NCI-H2171 (cell line): ENCODE measurements at regions not wholly inside any gene's neighbourhood (a gene's known extent, or its start where the extent isn't known, plus 50 kb on each side); places are given as distances from the start of the nearest gene placed in this dataset.
"Not testable (repeated sequence)": the region's sequence is repeated elsewhere in the genome, so short reads cannot be mapped to it uniquely, and the experiment has no call there.

ENCODE experiments used
- DNase-seq: peaks from one replicate; lab custom pipeline; 2025; lab: John Stamatoyannopoulos, UW

DNA sequence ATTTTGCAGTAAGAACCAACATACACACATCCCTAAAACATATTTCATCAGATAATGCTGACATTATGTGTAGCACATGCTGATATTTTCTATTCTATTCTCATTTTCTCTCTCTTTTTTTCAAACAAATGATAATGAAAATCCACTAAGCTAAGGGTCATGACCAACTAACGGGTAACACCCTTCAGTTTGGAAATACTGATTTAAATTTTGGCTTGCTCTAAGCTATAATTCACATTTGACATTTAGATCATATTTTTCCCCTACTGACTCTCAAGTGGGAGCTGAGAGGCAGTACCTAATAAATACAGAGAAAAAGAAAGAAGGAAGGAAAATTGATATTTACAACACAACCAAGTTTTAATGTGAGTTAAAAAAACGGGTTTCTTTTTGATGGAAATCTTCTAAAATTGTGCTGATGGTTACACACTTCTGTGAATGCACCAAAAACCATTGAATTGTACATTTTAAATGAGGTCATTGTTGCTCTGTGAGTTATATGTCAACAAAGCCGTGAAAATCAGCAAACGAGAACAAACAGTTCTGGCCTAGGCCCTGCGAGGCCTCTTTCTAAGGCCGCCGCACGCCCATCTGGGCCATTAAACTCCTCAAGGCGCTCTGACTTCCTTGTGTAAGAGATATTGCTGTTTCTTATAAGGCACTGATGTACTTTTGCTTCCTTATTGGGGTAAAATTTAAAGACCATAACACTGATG is 124.2 kb downstream of the GALR1 start:
- DNase-seq, result no peak

DNA sequence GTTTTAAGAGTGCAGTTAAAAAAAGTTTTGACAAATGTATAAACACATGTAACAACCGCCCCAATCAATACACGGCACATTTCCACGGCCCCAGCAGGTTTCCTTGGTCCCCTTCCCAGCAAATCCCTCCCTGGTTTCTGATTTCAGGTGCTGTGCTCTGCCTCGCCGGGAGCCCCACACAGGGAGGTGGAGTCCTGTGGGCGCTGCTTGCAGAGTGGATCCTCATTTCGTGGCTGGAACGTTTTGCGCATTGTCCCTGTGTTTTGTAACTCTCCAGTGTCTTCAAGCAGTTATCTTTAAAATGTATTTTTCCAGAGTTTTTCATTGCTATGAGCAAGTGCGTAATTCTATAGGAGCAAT is 124.8 kb downstream of the GALR1 start:
- DNase-seq, result no peak

DNA sequence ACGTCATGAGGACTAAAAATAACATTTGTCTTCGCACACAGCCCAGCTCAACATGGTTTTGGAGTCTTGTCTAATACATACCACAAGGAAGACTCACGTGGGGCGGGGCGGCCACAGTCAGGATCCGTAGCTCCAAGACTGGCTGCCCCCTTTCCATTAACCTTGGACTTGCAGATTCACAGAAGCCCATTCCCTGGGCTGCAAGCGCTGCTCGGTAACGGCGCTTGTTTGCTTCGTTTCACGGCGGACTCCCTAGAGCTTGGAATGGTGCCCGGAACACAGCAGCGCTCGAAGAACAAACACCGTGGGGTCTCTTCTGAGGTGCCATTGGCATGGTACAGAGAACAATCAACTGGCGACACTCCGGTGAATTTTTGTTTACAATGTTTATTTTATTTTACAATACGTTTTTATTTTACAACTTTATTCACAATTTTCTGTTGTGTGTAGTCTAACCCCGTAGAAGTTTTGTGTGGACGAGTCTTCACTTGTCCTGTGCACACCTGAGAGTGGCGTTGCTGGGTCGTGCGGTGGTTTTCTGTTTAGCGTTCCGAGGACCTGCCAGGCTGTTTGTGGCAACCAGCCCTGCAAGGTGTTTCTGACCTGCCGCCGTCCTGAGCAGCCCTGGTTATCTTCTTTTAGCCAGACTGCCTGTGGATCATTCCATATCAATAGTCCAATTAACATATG is 126.5 kb downstream of the GALR1 start:
- peak; percentile 29 for DNase-seq

DNA sequence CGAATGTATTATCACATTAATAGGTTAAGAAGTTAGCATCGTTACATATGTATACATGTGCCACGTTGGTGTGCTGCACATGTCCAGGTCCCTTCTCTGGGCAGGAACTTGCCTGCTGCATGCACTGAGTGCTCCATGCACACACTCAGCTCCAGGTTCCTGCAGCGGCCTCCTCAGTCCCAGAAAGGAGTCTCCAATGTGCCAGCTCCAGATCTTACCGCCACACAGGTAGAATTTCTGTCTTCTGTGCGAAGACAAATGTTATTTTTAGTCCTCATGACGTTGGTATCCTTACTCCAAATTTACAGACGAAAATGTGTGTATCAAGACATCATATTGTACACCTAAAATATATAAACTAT is 127.1 kb downstream of the GALR1 start:
- DNase-seq, result no peak

DNA sequence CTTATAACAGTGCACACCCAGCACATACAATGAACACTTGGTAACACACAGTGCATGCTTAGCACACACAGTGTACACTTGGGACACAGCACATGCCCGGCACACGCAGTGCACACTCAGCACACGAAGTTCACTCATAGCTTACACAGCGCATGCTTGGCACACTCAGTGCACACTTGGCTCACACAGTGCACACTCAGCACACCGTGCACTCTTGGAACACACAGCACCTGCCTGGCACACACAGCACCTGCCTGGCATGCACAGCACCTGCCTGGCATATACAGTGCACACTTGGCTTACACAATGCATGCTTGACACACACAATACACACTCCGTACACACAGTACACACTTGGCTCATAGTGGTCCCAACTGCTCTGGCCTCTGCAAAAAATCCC is 128.2 kb downstream of the GALR1 start:
- DNase-seq, result no peak

DNA sequence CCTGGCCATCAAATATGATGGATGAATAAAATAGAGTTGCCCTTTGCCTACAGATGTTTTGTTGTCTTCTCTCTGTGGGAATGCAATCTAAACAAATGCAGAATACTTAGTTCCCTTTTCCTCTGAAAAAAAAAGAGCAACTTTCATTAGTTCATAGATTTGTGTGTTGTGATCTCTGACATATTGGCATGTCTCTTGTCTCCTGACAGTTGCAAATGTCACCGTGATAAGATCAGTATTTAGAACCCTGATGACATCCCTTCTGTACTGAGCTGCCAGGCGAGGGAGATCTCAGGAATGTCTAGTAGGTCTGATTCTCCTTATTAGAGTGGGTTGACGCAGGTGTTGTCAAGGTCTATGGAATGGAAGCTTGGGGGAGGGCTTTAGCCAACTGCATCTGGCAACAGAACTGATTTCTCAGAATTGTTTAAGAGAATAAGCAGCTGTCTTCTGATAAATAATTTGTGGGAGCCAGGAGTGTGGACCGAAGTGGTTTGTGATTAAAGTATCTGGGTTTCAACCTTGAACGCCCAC is 130.4 kb downstream of the GALR1 start:
- no peak for DNase-seq

DNA sequence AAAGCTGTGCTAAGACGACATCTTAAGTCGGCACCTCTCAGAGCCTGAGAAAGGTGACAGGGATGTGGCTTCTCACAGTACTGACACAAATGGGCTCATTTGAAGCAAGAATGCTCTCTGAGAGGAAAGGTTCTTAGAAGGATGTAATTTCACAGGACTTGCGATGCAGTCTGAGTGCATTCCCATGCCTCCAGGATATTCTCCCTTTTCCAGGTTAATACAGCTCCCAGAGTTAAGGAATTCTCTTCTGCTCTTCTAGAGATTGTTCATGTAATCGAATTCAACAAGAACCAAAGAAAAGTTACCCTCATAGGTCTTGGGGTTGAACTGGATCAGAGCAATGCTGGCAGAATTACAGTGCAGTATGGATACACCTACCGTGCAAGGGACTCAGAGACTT is 131.0 kb downstream of the GALR1 start:
- no peak for DNase-seq

DNA sequence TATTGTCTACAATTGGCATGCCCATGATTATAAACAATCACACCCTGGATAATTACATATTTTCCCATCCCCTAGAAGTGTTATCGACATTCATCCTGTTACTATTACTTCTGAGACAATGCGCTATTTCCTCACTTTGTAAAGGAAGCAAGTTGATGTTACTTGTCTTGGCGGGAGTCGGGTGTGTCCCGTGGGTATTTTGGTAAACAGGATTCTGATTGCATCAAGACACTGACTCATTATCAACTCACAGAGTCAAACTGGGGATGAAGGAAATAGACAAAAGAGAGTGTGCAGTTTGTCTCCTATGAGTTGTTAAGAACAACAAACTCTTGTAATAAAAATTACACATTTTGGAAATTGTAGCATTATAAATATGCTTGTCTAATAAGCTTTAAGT is 142.7 kb downstream of the GALR1 start:
- DNase-seq, result no peak

DNA sequence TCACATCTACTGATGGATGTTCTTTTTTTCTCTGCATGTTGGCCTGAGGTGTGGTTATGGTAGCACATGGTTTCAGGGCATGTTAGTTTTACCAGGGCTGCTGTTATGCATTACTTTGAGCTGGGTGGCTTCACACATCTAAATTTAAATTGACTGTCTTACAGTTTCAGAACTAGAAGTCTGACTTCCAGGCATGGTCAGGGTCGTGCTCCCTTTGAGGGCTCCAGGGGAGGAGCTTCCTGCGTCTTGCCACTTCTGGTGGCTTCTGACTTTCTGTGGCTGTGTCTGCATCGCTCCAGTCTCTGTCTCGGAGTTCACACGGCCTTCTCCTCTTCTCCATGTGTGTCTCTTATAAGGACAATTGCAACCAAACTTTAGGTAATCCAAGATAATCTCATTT is 143.9 kb downstream of the GALR1 start:
- DNase-seq, result no peak

DNA sequence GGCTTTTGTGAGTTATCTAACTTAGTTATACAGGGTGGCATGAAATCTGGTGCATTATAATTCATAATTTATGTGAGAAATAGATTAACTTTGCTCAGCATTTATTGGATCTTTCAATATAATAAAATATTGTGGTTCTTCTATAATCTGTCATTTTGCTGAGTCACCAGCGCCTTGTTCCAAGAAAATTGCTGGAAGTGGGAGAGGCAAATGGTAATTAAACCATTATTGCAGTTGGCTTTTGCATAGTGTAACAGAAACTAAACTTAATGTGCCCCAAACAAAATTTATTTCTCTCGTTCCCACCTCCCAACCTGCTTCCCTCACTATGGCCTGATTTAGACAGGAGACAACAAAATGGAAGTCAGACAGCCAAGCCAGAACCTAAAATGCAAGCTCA is 146.3 kb downstream of the GALR1 start:
- no peak for DNase-seq

DNA sequence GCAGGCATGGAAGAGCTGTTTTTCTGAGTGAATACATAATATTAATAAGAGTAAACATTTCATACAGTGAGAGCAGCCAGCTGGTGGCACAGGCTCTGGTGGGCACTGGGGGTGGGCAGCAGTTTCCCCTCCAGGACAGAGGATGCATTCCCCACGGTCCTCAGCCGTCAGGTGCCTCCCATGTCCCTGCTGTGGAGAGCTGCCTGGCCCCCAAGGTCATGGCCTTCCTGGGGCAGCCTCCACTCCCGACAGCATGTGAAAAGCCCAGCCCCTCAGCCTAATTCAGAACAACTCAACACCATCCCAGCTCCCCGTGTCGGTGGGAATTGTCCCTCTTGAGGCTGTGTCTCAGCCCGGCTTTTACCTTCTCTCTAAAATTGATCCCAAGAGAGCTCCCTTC is 147.4 kb downstream of the GALR1 start:
- DNase-seq, result no peak

DNA sequence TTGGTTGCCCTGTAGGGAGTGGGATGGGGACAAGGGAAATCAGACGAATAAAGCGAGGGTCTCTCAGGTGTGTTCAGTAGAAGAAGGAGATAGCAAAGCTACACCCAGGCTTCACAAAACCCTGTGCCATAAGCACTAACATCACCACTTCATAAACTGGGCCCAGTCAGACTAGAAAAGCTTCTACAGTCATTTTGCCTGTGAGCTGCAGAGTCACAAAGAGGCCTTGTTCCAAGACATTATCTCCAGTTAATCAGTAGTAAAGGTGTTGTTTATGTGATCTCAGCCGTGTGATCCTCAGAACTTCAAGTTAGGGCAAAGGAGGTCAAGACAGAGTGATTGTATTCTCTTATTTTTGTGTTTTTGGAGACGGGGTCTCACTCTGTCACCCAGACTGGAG is 148.0 kb downstream of the GALR1 start:
- DNase-seq, result no peak

DNA sequence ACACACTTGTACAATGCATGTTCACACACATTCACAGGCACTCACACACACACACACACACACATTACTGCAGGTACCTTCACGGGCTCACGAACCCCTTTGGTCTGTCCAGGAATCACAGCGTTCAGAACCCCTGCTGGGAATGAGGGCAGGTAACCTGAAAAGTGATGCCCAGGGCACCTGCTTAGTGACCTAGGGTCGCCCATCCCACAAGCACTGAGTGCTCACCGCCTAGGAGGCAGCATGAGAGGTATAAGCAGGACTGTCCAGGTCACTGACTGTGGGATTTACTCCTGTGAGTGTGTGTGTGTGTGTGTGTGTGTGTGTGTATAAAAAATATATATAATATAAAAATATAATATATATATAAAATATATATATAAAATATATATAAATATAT is 150.9 kb downstream of the GALR1 start:
- no peak for DNase-seq

DNA sequence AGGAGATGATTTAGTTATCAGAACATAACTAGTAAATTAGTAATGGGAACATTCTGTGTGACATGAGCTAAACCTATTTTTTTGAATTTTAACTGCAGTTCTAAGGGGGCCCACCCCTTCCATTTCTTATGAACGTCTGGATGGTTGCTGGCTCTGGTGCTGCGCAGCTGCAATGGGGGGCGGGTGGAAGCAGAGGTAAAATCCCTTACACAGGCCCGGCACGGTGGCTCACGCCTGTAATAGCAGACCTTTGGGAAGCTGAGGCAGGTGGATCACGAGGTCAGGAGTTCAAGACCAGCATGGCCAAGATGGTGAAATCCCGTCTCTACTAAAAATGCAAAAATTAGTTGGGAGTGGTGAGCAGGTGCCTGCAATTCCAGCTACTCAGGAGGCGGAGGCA is 151.5 kb downstream of the GALR1 start:
- no peak for DNase-seq

DNA sequence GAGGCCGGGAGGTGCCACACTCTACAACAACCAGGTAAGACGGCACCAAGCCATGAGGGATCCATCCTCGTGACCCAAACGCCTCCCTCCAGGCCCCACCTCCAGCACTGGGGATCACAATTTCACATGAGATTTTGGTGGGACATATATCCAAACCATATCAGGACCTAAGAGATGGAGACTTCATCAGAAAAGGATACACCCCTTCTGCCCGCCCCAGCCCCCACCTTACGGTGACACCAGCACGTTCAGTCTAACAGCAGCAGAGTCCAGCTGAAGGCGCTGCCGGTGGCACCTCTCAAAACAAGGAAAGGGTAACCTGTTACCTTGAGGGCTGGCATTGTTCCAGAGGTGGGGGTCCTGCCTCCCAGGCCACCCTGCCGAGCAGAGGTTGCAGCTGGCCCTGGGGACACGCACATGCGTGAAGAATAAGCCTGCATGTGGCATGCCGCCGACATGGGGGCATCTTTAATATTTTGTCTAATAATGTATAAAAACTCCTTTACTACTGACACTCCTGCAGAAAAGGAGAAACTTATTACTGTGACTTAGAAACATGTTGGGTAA is 154.4 kb downstream of the GALR1 start:
- DNase-seq, result no peak

DNA sequence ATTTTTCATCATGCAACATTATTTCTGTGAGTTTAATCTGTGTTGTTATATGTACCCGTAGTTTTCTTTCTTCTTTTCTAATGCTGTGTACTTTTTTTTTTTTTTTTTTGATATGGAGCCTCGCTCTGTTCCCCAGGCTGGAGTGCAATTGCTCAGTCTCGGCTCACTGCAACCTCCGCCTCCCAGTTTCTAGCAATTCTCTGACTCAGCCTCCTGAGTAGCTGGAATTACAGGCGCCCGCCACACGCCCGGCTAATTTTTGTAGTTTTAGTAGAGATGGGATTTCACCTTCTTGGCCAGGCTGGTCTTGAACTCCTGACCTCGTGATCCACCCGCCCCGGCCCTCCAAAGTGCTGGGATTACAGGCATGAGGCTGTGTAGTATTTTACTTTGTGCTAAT is 155.4 kb downstream of the GALR1 start:
- DNase-seq, result no peak

DNA sequence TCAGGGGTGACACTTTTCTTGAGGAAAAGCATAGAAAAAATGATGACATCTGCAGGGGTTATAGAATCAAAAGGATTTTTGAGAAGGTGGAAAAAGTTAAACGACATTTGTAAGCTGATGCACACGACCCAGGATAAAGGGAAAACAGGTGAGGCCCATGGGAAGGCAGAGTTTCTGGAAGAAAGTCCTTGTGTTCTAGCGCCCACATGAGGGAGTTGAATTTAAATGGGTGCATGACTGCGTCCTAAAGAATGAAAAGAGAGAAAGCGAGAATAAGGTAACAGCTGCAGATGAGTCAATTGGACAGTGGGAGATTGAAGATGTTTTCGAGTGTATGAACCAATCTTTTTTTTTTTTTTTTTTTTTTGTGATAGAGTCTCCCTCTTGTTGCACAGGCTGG is 158.1 kb downstream of the GALR1 start:
- DNase-seq, result no peak

DNA sequence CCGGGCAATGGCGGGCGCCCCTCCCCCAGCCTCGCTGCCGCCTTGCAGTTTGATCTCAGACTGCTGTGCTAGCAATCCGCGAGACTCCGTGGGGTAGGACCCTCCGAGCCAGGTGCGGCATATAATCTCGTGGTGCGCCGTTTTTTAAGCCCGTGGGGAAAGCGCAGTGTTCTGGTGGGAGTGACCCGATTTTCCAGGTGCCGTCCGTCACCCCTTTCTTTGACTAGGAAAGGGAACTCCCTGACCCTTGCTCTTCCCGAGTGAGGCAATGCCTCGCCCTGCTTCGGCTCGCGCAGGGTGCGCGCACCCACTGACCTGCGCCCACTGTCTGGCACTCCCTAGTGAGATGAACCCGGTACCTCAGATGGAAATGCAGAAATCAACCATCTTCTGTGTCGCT is 171.9 kb downstream of the GALR1 start:
- DNase-seq, result not testable (repeated sequence)

DNA sequence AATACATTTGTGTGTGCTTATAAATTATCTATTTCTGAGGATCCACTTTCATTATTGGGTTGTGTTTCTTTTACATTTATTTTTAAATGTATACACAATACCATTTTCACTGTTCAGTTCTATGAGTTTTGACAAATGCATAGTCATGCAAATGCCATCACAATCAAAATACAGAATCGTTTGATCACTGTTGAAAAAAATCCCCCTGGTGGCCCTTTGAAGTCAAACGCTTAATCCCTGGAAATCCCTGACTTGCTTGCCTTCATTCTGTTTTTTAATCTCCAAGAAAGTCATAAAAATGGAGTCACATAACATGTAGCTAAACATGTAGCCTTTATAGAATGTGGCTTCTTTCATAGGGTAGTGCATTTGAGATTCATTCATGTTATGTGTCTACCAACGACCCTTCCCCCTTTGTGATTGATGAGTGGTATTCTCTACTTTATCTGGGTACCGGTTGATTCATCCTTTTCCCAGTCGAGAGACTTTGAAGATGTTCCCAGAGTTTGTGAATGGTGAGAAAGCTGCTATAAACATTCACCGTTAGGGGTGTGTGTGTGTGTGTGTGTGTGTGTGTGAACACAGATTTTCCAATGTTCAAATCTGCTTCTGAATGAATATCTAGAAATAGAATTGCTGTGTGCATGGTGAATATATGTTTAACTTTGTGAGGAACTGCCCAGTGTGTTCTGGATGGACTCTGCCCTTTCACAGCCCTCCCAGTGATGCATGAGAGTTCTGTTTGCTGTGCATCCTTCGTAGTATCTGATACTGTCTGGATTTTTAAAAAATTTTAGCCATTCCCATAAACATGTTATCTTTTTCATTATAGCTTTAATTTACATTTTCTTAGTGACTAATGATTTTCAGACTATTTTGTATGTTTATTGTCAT is 173.6 kb downstream of the GALR1 start:
- DNase-seq, result peak; percentile 4

DNA sequence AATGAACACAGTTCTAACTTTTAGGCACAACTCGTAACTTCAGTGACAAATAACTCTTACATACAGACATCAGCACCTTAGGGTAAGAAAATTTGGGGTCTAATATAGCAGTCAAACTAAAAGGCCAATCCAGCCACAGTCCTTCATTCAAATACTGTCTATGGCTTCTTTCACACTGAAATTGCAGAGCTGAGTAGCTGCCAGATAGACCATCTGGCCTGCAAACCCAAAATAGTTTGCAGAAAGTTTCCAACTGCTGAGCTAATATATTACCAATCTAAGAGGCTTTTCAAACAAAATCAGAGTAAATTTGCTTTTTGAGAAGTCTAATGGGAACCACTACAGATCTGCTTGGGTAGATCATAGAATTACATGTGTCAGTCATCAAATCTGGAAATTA is 183.4 kb downstream of the GALR1 start:
- DNase-seq, result no peak

DNA sequence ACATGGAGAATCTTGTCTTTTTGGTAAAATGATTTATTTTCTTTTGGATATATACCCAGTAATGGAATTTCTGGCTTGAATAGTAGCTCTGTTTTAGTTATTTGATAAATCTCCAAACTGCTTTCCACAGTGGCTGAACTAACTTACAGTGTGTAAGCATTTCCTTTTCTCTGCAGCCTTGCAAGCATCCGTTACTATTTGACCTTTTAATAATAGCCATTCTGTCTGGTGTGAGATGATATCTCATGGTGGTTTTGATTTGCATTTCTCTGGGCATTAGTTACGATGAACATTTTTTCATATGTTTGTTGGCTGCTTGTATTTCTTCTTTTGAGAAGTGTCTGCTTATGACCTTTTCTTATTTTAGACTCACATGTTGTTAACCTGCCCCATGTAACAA is 190.2 kb downstream of the GALR1 start:
- no peak for DNase-seq

DNA sequence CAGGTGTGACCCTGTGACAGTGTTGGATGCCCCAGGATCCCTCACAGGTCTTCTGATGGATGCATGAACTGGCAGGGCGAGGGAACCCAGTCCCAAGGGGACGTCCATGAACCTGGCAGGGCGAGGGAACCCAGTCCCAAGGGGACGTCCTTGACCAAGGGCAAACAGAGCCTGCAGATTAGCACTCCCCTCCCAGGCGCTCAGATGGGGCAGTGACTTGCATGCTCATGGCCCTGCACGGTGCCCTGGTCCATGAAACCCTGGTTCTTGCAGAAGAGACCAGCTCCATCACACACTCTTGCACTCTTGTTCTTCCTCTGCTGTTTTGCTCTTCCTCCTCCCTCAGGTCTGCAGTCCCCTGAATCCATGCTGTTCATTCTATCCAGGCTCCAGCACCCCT is 192.7 kb downstream of the GALR1 start:
- DNase-seq, result no peak

DNA sequence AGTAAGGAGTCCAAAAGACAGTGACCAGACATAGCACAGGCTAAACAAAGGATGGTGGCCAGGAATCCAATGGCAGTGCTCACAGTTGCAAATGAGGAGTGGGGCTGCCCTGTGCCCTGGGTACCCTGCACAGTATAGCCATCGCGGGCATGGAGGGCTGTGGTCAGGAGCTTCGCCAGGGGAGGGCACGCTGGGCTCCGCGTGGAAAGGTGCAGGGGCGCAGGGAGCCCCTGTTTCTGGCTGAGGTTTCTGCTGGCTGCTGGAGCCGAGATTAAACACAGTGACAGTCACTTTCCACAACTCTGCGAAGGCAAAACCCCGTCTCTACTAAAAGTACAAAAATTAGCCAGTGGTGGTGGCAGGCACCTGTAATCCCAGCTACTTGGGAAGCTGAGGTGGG is 194.7 kb downstream of the GALR1 start:
- DNase-seq, result no peak
